PC-3 (cell line): ENCODE measurements at regions not wholly inside any gene's neighbourhood (a gene's known extent, or its start where the extent isn't known, plus 50 kb on each side); places are given as distances from the start of the nearest gene placed in this dataset.

Source experiments
- EZH2 ChIP-seq: fragments of 300-600 bp; sonication (generic); IDR thresholded peaks from one replicate; pipeline ENCODE4 v1.6.1; 2017; ENCODE audit warnings: antibody characterized with exemption, mild to moderate bottlenecking, low read length; ENCODE audit not compliant: unreplicated experiment
- EZH2phosphoT487 ChIP-seq: fragments of 300-600 bp; sonication (generic); IDR thresholded peaks from 2 replicates; pipeline ENCODE4 v1.6.1; 2018; ENCODE audit warnings: mild to moderate bottlenecking, antibody characterized with exemption, low read length, borderline replicate concordance
- TF ChIP-seq, protein P1 (sequence below): fragments of 300-600 bp; sonication (generic); conservative IDR thresholded peaks from 2 replicates; pipeline ENCODE4 v1.5.1; 2017; ENCODE audit warnings: antibody characterized with exemption, low read depth, mild to moderate bottlenecking, low read length

DNA sequence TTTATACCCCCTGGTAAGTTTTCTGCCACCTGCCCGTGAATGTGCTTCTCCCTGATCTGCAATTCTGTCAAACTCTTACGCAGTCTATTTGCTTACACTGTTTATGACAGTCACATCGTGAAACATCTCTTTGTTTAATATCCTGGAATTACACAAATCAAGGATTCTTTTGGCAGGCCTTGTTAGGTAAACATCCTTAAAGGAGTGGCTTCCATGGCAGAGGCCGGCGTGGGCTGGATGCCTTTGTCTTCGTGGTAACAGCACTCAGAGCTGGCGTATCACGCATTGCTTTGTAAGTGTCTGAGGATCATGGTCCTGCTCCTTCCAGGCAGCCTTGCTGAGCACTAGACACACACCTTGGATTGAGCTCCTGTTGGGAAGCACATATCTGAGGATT lies 145.7 kb downstream of the IRX1 start:
- TF ChIP-seq, protein P1, sequence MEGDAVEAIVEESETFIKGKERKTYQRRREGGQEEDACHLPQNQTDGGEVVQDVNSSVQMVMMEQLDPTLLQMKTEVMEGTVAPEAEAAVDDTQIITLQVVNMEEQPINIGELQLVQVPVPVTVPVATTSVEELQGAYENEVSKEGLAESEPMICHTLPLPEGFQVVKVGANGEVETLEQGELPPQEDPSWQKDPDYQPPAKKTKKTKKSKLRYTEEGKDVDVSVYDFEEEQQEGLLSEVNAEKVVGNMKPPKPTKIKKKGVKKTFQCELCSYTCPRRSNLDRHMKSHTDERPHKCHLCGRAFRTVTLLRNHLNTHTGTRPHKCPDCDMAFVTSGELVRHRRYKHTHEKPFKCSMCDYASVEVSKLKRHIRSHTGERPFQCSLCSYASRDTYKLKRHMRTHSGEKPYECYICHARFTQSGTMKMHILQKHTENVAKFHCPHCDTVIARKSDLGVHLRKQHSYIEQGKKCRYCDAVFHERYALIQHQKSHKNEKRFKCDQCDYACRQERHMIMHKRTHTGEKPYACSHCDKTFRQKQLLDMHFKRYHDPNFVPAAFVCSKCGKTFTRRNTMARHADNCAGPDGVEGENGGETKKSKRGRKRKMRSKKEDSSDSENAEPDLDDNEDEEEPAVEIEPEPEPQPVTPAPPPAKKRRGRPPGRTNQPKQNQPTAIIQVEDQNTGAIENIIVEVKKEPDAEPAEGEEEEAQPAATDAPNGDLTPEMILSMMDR, result no peak
- TF ChIP-seq EZH2 (no peak), EZH2phosphoT487 (no peak)
